ENCODE measurements at regions not wholly inside any gene's neighbourhood (a gene's known extent, or its start where the extent isn't known, plus 50 kb on each side); places are given as distances from the start of the nearest gene placed in this dataset.

GRCh38 chr7:18312482-18312881 is 183.1 kb upstream of the HDAC9 start:
- Histone ChIP-seq H3K4me2 (ENCODE audit: low read length) (no peak overlapping the region), H4K20me1 (ENCODE audit: insufficient read depth, low read length) (no peaks in the 10 kb centered on the region), H3K4me1 (ENCODE audit: insufficient read depth, low read length, poor library complexity, severe bottlenecking) (no peaks in the 10 kb centered on the region), H3K27ac (ENCODE audit: low read depth, low read length, poor library complexity, severe bottlenecking) (no peak overlapping the region), H2AFZ (ENCODE audit: low read length) (no peak overlapping the region), H3K36me3 (ENCODE audit: insufficient read depth, low read length) (no peaks in the 10 kb centered on the region), H3K79me2 (ENCODE audit: insufficient read depth, low read depth, low read length) (no peaks in the 10 kb centered on the region), H3K9me3 (ENCODE audit: low read length) (no peaks in the 10 kb centered on the region), H3K9me2 (ENCODE audit: insufficient read depth, low read length) (no peaks in the 10 kb centered on the region), H3K4me3 (ENCODE audit: low read depth, low read length, poor library complexity, severe bottlenecking) (no peak overlapping the region)
- no TSS peak for BruUV-seq (replicated peaks)
- ChIA-PET CTCF (ENCODE audit: unreplicated experiment) (no interaction called here), POLR2A (interaction anchor here (0.8 to 1.0 kb wide), 2 partner anchors 12 to 79 kb away, joined by 4 read pairs; no protein-coding TSS in a partner anchor)
- intact Hi-C loops (cut with micrococcal nuclease; ENCODE audit: unreplicated experiment) = no loop called here
- TF ChIP-seq CTCF (conservative IDR thresholded peaks at IDR 0.05; ENCODE audit: low read length) = no peak
- no peak for DNase-seq (ENCODE audit: low spot score)

- no peak for DNase-seq (ENCODE audit: low spot score)
- no TSS peak for BruUV-seq (replicated peaks)
- intact Hi-C loops (cut with micrococcal nuclease; ENCODE audit: unreplicated experiment) = no loop called here
- Histone ChIP-seq H3K4me2 (ENCODE audit: low read length) (no peak overlapping the region), H3K9me3 (ENCODE audit: low read length) (no peaks in the 10 kb centered on the region), H3K4me1 (ENCODE audit: insufficient read depth, low read length, poor library complexity, severe bottlenecking) (no peaks in the 10 kb centered on the region), H2AFZ (ENCODE audit: low read length) (no peak overlapping the region), H3K9me2 (ENCODE audit: insufficient read depth, low read length) (no peaks in the 10 kb centered on the region), H3K79me2 (ENCODE audit: insufficient read depth, low read depth, low read length) (no peaks in the 10 kb centered on the region), H4K20me1 (ENCODE audit: insufficient read depth, low read length) (no peaks in the 10 kb centered on the region), H3K36me3 (ENCODE audit: insufficient read depth, low read length) (no peaks in the 10 kb centered on the region), H3K4me3 (ENCODE audit: low read depth, low read length, poor library complexity, severe bottlenecking) (no peak overlapping the region), H3K27ac (ENCODE audit: low read depth, low read length, poor library complexity, severe bottlenecking) (no peak overlapping the region)
- TF ChIP-seq CTCF (conservative IDR thresholded peaks at IDR 0.05; ENCODE audit: low read length) = no peak
- TF ChIP-seq EZH2phosphoT487 (IDR thresholded peaks at IDR 0.05; ENCODE audit: borderline replicate concordance, low read depth, low read length) = no peak
- POLR2A ChIA-PET = interaction anchor here (0.9 kb wide), 1 partner anchor 364 kb away, joined by 3 read pairs; no protein-coding TSS in a partner anchor
- CTCF ChIA-PET (ENCODE audit: unreplicated experiment) = no interaction called here
These were observed 181.6 kb upstream of the HDAC9 start for GRCh38 chr7:18313965-18314364.

GRCh38 chr7:18315241-18315640 is 180.3 kb upstream of the HDAC9 start:
- Histone ChIP-seq H2AFZ (ENCODE audit: low read length) (no peak overlapping the region), H3K4me3 (ENCODE audit: low read depth, low read length, poor library complexity, severe bottlenecking) (no peak overlapping the region), H3K4me2 (ENCODE audit: low read length) (no peak overlapping the region), H3K36me3 (ENCODE audit: insufficient read depth, low read length) (no peaks in the 10 kb centered on the region), H3K9me3 (ENCODE audit: low read length) (no peaks in the 10 kb centered on the region), H4K20me1 (ENCODE audit: insufficient read depth, low read length) (no peaks in the 10 kb centered on the region), H3K27ac (ENCODE audit: low read depth, low read length, poor library complexity, severe bottlenecking) (no peak overlapping the region), H3K79me2 (ENCODE audit: insufficient read depth, low read depth, low read length) (no peaks in the 10 kb centered on the region), H3K9me2 (ENCODE audit: insufficient read depth, low read length) (no peaks in the 10 kb centered on the region), H3K4me1 (ENCODE audit: insufficient read depth, low read length, poor library complexity, severe bottlenecking) (no peaks in the 10 kb centered on the region)
- no peak for DNase-seq (ENCODE audit: low spot score)
- POLR2A ChIA-PET = interaction anchor here (1.0 kb wide), 1 partner anchor 9 kb away, joined by 7 read pairs; no protein-coding TSS in a partner anchor
- no TSS peak for BruUV-seq (replicated peaks)
- TF ChIP-seq EZH2phosphoT487 (IDR thresholded peaks at IDR 0.05; ENCODE audit: borderline replicate concordance, low read depth, low read length) (no peak), CTCF (conservative IDR thresholded peaks at IDR 0.05; ENCODE audit: low read length) (no peak)
- intact Hi-C loops (cut with micrococcal nuclease; ENCODE audit: unreplicated experiment) = no loop called here
- CTCF ChIA-PET (ENCODE audit: unreplicated experiment) = interaction anchor here (0.5 kb wide), 1 partner anchor 8 kb away, joined by 6 read pairs; no protein-coding TSS in a partner anchor
